Osteoblast (primary cell): ENCODE measurements at regions not wholly inside any gene's neighbourhood (a gene's known extent, or its start where the extent isn't known, plus 50 kb on each side); places are given as distances from the start of the nearest gene placed in this dataset.
A peak's percentile ranks its signal among the peaks of the same experiment; 100 is the strongest.

ENCODE experiments used
- DNase-seq: peaks from one replicate; pipeline ENCODE4 v3.0.0; 2011; ENCODE audit warnings: low spot score, mixed read lengths; ENCODE audit not compliant: insufficient read length; ENCODE audit errors: missing footprints
- H2AFZ ChIP-seq: 2 replicates; pipeline ENCODE4 v1.6.0; 2011; ENCODE audit warnings: mild to moderate bottlenecking, low read length
- H3K27ac ChIP-seq: 2 replicates; pipeline ENCODE4 v1.5.1; 2011; ENCODE audit warnings: mild to moderate bottlenecking, low read depth, low read length, moderate library complexity
- H3K27me3 ChIP-seq: 2 replicates; pipeline ENCODE4 v1.6.0; 2012; ENCODE audit warnings: mild to moderate bottlenecking, control low read depth, inconsistent platforms, low read length, moderate library complexity; ENCODE audit not compliant: insufficient read depth
- H3K36me3 ChIP-seq: 2 replicates; pipeline ENCODE4 v1.5.1; 2011; ENCODE audit warnings: mild to moderate bottlenecking, low read length, control low read depth, moderate library complexity; ENCODE audit not compliant: insufficient read depth
- H3K4me1 ChIP-seq: 2 replicates; pipeline ENCODE4 v1.5.1; 2011; ENCODE audit warnings: mild to moderate bottlenecking, low read length, control low read depth, moderate library complexity; ENCODE audit not compliant: insufficient read depth
- H3K4me2 ChIP-seq: 2 replicates; pipeline ENCODE4 v1.6.0; 2011; ENCODE audit warnings: mild to moderate bottlenecking, low read length; ENCODE audit not compliant: insufficient read depth
- H3K4me3 ChIP-seq: fragments of 200-600 bp; sonication (generic); 3 replicates; pipeline ENCODE4 v1.5.1; 2012; ENCODE audit warnings: mild to moderate bottlenecking, low read length, inconsistent platforms; ENCODE audit not compliant: insufficient read depth
- H3K79me2 ChIP-seq: 2 replicates; pipeline ENCODE4 v1.6.0; 2012; ENCODE audit warnings: mild to moderate bottlenecking, low read length, control low read depth, inconsistent platforms; ENCODE audit not compliant: insufficient read depth
- H3K9me3 ChIP-seq: 2 replicates; pipeline ENCODE4 v1.5.1; 2011; ENCODE audit warnings: low read depth, low read length, control low read depth
- H4K20me1 ChIP-seq: 2 replicates; pipeline ENCODE4 v1.6.0; 2012; ENCODE audit warnings: mild to moderate bottlenecking, low read length, control low read depth; ENCODE audit not compliant: insufficient read depth
- CTCF ChIP-seq: IDR thresholded peaks from 2 replicates; pipeline ENCODE4 v1.5.1; 2011; ENCODE audit warnings: mild to moderate bottlenecking, low read depth, low read length, moderate library complexity; ENCODE audit errors: extremely low read depth

- Histone ChIP-seq H3K36me3 (no peaks in the 10 kb centered on the region), H4K20me1 (no peaks in the 10 kb centered on the region), H3K9me3 (no peaks in the 10 kb centered on the region), H2AFZ (no peak overlapping the region), H3K27ac (no peak overlapping the region), H3K27me3 (no peaks in the 10 kb centered on the region), H3K79me2 (no peaks in the 10 kb centered on the region), H3K4me1 (no peaks in the 10 kb centered on the region), H3K4me3 (no peak overlapping the region), H3K4me2 (no peak overlapping the region)
- no peak for TF ChIP-seq CTCF
- no peak for DNase-seq
These were observed 297.9 kb upstream of the MGMT start for GRCh38 chr10:129169115-129169514.

GRCh38 chr10:129170812-129171211, 296.2 kb upstream of the MGMT start:
- H3K4me1 ChIP-seq: no peaks in the 10 kb centered on the region
- no peak overlapping the region for H3K4me3 ChIP-seq
- H2AFZ ChIP-seq: no peak overlapping the region
- TF ChIP-seq CTCF: no peak
- DNase-seq: no peak
- H3K9me3 ChIP-seq: no peaks in the 10 kb centered on the region
- no peaks in the 10 kb centered on the region for H3K36me3 ChIP-seq
- H4K20me1 ChIP-seq: no peaks in the 10 kb centered on the region
- no peak overlapping the region for H3K4me2 ChIP-seq
- no peaks in the 10 kb centered on the region for H3K79me2 ChIP-seq
- H3K27ac ChIP-seq: no peak overlapping the region
- no peaks in the 10 kb centered on the region for H3K27me3 ChIP-seq

GRCh38 chr10:129171812-129172211, 295.2 kb upstream of the MGMT start:
- DNase-seq: no peak
- TF ChIP-seq CTCF: no peak
- Histone ChIP-seq H3K36me3 (no peaks in the 10 kb centered on the region), H3K4me1 (no peaks in the 10 kb centered on the region), H4K20me1 (no peaks in the 10 kb centered on the region), H3K79me2 (no peaks in the 10 kb centered on the region), H3K27me3 (no peaks in the 10 kb centered on the region), H3K27ac (no peak overlapping the region), H3K9me3 (no peaks in the 10 kb centered on the region), H3K4me2 (no peak overlapping the region), H3K4me3 (no peak overlapping the region), H2AFZ (no peak overlapping the region)

GRCh38 chr10:129174232-129175014, 292.6 kb upstream of the MGMT start:
- H3K4me3 ChIP-seq: no peak overlapping the region
- DNase-seq: peak; percentile 37
- no peaks in the 10 kb centered on the region for H3K9me3 ChIP-seq
- no peak for TF ChIP-seq CTCF
- no peak overlapping the region for H3K27ac ChIP-seq
- H3K4me1 ChIP-seq: no peaks in the 10 kb centered on the region
- no peaks in the 10 kb centered on the region for H4K20me1 ChIP-seq
- H3K36me3 ChIP-seq: no peaks in the 10 kb centered on the region
- H3K4me2 ChIP-seq: no peak overlapping the region
- no peak overlapping the region for H2AFZ ChIP-seq
- H3K27me3 ChIP-seq: no peaks in the 10 kb centered on the region
- H3K79me2 ChIP-seq: no peaks in the 10 kb centered on the region
